ENCODE measurements at regions not wholly inside any gene's neighbourhood (a gene's known extent, or its start where the extent isn't known, plus 50 kb on each side); places are given as distances from the start of the nearest gene placed in this dataset.

DNA sequence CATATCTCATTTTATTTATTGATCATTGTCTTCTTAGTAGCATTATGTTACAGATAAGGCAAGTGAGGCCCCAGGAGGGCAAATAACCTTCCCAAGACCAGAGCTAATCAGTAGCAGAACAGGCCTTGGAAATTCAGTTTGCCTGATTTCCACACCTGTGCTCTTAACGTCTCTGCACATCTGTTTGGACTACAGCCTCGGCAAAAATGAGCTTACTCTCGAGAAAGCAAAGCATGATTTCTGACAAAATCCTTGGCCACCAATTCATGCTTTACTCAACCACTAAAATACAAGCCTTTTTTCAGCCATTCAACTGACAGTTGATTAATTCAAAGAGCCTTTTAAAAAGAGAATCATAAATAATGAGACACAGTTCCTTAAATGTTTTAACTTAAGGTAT, 309.3 kb upstream of the HTR2A start:
- H3K4me2 ChIP-seq, result no peak overlapping the region
- no peak for TF ChIP-seq EZH2 (IDR thresholded peaks at IDR 0.05; ENCODE audit: borderline replicate concordance)
- TF ChIP-seq, protein P1, sequence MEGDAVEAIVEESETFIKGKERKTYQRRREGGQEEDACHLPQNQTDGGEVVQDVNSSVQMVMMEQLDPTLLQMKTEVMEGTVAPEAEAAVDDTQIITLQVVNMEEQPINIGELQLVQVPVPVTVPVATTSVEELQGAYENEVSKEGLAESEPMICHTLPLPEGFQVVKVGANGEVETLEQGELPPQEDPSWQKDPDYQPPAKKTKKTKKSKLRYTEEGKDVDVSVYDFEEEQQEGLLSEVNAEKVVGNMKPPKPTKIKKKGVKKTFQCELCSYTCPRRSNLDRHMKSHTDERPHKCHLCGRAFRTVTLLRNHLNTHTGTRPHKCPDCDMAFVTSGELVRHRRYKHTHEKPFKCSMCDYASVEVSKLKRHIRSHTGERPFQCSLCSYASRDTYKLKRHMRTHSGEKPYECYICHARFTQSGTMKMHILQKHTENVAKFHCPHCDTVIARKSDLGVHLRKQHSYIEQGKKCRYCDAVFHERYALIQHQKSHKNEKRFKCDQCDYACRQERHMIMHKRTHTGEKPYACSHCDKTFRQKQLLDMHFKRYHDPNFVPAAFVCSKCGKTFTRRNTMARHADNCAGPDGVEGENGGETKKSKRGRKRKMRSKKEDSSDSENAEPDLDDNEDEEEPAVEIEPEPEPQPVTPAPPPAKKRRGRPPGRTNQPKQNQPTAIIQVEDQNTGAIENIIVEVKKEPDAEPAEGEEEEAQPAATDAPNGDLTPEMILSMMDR (IDR thresholded peaks at IDR 0.05; ENCODE audit: poor library complexity), result no peak
- TF ChIP-seq EZH2phosphoT487 (IDR thresholded peaks at IDR 0.05; ENCODE audit: low read depth, severe bottlenecking, unreplicated experiment), result no peak
- no peak overlapping the region for H3K27ac ChIP-seq
- WGBS (ENCODE audit: low lambda C conversion rate, missing lambda C conversion rate), result 26% methylated on average over 3 of the region's 3 CpGs
- no peaks in the 10 kb centered on the region for H3K79me2 ChIP-seq
- no peaks in the 10 kb centered on the region for H3K27me3 ChIP-seq
- no peak overlapping the region for H2AFZ ChIP-seq
- H4K20me1 ChIP-seq (ENCODE audit: insufficient read depth, poor library complexity, severe bottlenecking), result no peaks in the 10 kb centered on the region
- no peak for DNase-seq (ENCODE audit: low spot score)
- no peaks in the 10 kb centered on the region for H3K9me2 ChIP-seq (replicated peaks; ENCODE audit: insufficient read depth)
- no peaks in the 10 kb centered on the region for H3K4me1 ChIP-seq (ENCODE audit: insufficient read depth)
- no peaks in the 10 kb centered on the region for H3K9me3 ChIP-seq (ENCODE audit: low read depth)
- H3K36me3 ChIP-seq (replicated peaks; ENCODE audit: insufficient read depth, low read depth), result no peaks in the 10 kb centered on the region
- no peak overlapping the region for H3K4me3 ChIP-seq

DNA sequence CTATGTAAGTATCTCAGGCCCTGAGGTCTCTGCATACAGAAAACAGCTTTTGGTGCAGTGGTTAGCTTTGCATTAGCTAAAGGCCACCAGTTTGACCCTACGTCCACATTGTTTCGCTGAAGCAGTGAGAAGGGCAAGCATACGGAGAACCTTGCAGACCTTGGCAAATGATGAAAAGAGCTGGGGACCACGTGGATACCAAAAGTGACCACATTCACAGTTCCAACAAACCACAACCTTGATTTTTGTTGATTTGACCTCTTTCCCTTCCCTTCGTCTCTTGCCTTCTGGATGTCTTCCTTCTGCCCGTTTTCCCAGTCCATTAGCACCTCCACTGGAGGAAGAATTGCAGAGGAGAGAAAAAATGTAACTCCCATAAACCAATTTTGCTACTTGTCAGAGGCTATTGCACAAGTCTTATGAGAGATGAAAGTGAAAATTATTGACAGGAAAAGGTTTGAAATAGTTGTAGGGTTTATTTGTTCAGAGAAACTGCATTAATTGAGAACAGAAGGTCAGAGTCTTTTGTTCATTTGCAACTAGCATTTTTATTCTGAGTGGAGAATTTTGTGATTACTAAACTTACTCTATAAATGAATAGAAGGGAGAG, 293.9 kb upstream of the HTR2A start:
- WGBS (ENCODE audit: low lambda C conversion rate, missing lambda C conversion rate), result 84% methylated on average over 6 of the region's 6 CpGs
- no peak overlapping the region for H2AFZ ChIP-seq

DNA sequence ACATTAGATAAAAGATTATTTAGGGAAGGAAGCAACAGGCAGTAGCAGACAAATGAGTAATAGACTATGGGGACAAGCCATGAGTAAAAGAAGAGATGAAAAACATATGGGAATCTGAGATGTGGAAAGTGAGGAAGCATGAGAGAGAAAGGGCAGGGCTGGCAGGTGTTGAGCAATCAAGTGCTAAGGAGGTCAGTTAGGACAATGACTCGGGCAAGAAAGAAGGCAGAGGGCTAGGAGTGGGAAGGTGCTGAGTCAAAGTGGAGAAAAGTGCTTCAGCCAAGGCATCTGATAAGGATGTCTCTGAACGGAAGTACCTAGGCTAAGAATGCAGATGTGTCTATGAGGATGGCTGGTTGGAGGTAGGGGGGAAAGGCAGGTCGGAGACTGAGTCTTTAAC, 291.9 kb upstream of the HTR2A start:
- no peaks in the 10 kb centered on the region for H4K20me1 ChIP-seq (ENCODE audit: insufficient read depth, poor library complexity, severe bottlenecking)
- WGBS (ENCODE audit: low lambda C conversion rate, missing lambda C conversion rate), result 75% methylated on average over 3 of the region's 3 CpGs

More for the DNA sequence above, 293.9 kb upstream of the HTR2A start:
- H3K4me2 ChIP-seq, result no peak overlapping the region
- DNase-seq (ENCODE audit: low spot score), result no peak
- no peak overlapping the region for H3K27ac ChIP-seq
- H3K79me2 ChIP-seq, result no peaks in the 10 kb centered on the region
- TF ChIP-seq, protein P1 (IDR thresholded peaks at IDR 0.05; ENCODE audit: poor library complexity), result no peak
- TF ChIP-seq EZH2 (IDR thresholded peaks at IDR 0.05; ENCODE audit: borderline replicate concordance) (no peak), EZH2phosphoT487 (IDR thresholded peaks at IDR 0.05; ENCODE audit: low read depth, severe bottlenecking, unreplicated experiment) (no peak)
- H3K36me3 ChIP-seq (replicated peaks; ENCODE audit: insufficient read depth, low read depth), result no peaks in the 10 kb centered on the region
- no peaks in the 10 kb centered on the region for H3K9me2 ChIP-seq (replicated peaks; ENCODE audit: insufficient read depth)
- H3K27me3 ChIP-seq, result no peaks in the 10 kb centered on the region
- H3K4me1 ChIP-seq (ENCODE audit: insufficient read depth), result no peaks in the 10 kb centered on the region
- no peaks in the 10 kb centered on the region for H4K20me1 ChIP-seq (ENCODE audit: insufficient read depth, poor library complexity, severe bottlenecking)
- no peak overlapping the region for H3K4me3 ChIP-seq
- no peaks in the 10 kb centered on the region for H3K9me3 ChIP-seq (ENCODE audit: low read depth)

More for the DNA sequence above, 291.9 kb upstream of the HTR2A start:
- no peak overlapping the region for H3K4me2 ChIP-seq
- H3K4me1 ChIP-seq (ENCODE audit: insufficient read depth), result no peaks in the 10 kb centered on the region
- no peak overlapping the region for H3K4me3 ChIP-seq
- TF ChIP-seq, protein P1 (IDR thresholded peaks at IDR 0.05; ENCODE audit: poor library complexity), result no peak
- TF ChIP-seq EZH2phosphoT487 (IDR thresholded peaks at IDR 0.05; ENCODE audit: low read depth, severe bottlenecking, unreplicated experiment) (no peak), EZH2 (IDR thresholded peaks at IDR 0.05; ENCODE audit: borderline replicate concordance) (no peak)
- peak; percentile 17 for DNase-seq (ENCODE audit: low spot score)
- H3K9me3 ChIP-seq (ENCODE audit: low read depth), result no peaks in the 10 kb centered on the region
- H3K79me2 ChIP-seq, result no peaks in the 10 kb centered on the region
- H3K27ac ChIP-seq, result no peak overlapping the region
- H3K9me2 ChIP-seq (replicated peaks; ENCODE audit: insufficient read depth), result no peaks in the 10 kb centered on the region
- no peaks in the 10 kb centered on the region for H3K36me3 ChIP-seq (replicated peaks; ENCODE audit: insufficient read depth, low read depth)
- H3K27me3 ChIP-seq, result no peaks in the 10 kb centered on the region
- H2AFZ ChIP-seq, result no peak overlapping the region

Measured in hepatocyte (in vitro differentiated cells).